ENCODE measurements at regions not wholly inside any gene's neighbourhood (a gene's known extent, or its start where the extent isn't known, plus 50 kb on each side); places are given as distances from the start of the nearest gene placed in this dataset.

- Histone ChIP-seq H3K4me1 (replicated peaks in 1 of 2) (peaks cover 19 to 30% of the 10 kb centered on the region in 2 donors), H3K4me3 (no peak overlapping the region), H3K27ac (no peak overlapping the region)
- 0 to 38% (median 24%) methylated on average over 1 to 13 of the region's 14 CpGs for WGBS, 10 experiments
- peak; percentile 90 to 97 (median 94) for ATAC-seq (replicated peaks in 6 of 8)
- in situ Hi-C loops (cut with MboI; ENCODE audit: low pct_unique_long_range_greater_than_20kb in 2 of 9, low sequenced_read_pairs in 9 of 9, unreplicated experiment in 9 of 9) = loop anchor here in 1 of 9 experiments (25.0 kb wide), 1 partner anchor 1361 kb away; the partner anchor contains the start of gene MEIS2
These were observed 205.6 kb upstream of the DPH6 start for GRCh38 chr15:35751413-35752133.

GRCh38 chr15:35752134-35752466 lies 206.1 kb upstream of the DPH6 start:
- H3K4me3 ChIP-seq = no peak overlapping the region
- H3K27ac ChIP-seq = no peak overlapping the region
- no peak for ATAC-seq (replicated peaks in 6 of 8)
- 80 to 95% (median 94%) methylated on average over 2 to 3 of the region's 5 CpGs; no CpG with 5 or more reads in 6 of the 10 experiments for WGBS, 10 experiments
- H3K4me1 ChIP-seq (replicated peaks in 1 of 2) = peaks cover 19 to 30% of the 10 kb centered on the region in 2 donors
- in situ Hi-C loops (cut with MboI; ENCODE audit: low pct_unique_long_range_greater_than_20kb in 2 of 9, low sequenced_read_pairs in 9 of 9, unreplicated experiment in 9 of 9) = loop anchor here in 1 of 9 experiments (25.0 kb wide), 1 partner anchor 1360 kb away; the partner anchor contains the start of gene MEIS2

GRCh38 chr15:35753486-35753885 lies 207.5 kb upstream of the DPH6 start:
- WGBS, 10 experiments = 27 to 100% (median 85%) methylated on average over 1 to 3 of the region's 3 CpGs
- ATAC-seq (replicated peaks in 6 of 8) = peak in 2 of 8 experiments; percentile 37 to 47

DNA sequence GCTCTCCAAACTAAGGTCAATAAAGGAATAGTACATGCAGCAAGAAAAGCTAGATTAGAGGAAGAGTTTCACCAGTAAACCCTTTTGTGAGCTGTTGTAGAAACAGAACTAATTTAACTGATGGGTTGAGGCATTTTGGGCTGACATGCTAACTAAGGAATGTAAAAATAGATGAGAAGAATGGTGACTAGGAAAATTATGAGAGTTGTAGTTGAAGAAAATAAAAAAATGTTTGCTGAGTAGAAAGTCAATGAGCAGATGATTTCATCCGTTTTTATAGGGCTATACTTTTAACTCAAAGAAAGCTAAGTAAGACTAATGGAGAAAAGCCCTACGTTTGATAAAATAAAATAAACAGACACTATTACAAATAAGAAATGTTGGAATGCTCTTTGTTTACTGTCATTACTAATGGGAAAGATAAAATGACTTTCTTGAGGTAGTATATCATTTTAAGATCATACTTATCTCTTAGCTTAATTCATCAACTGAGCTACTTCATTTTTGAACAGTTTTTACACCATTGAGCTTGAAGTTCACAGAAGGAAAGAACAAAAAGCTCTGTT lies 209.4 kb upstream of the DPH6 start:
- in situ Hi-C loops (cut with MboI; ENCODE audit: low pct_unique_long_range_greater_than_20kb in 2 of 9, low sequenced_read_pairs in 9 of 9, unreplicated experiment in 9 of 9) = loop anchor here in 1 of 9 experiments (25.0 kb wide), 1 partner anchor 1357 kb away; the partner anchor contains the start of gene MEIS2
- ATAC-seq (replicated peaks in 6 of 8) = no peak
- Histone ChIP-seq H3K4me3 (no peak overlapping the region), H3K4me1 (replicated peaks in 1 of 2) (peaks cover 19 to 33% of the 10 kb centered on the region in 2 donors), H3K27ac (no peak overlapping the region)
- WGBS, 10 experiments = 23 to 100% (median 61%) methylated on average over 1 to 2 of the region's 2 CpGs

More at GRCh38 chr15:35753486-35753885, 207.5 kb upstream of the DPH6 start:
- no peak overlapping the region for H3K27ac ChIP-seq
- H3K4me3 ChIP-seq = no peak overlapping the region
- H3K4me1 ChIP-seq (replicated peaks in 1 of 2) = peaks cover 19 to 33% of the 10 kb centered on the region in 2 donors
- in situ Hi-C loops (cut with MboI; ENCODE audit: low pct_unique_long_range_greater_than_20kb in 2 of 9, low sequenced_read_pairs in 9 of 9, unreplicated experiment in 9 of 9) = loop anchor here in 1 of 9 experiments (25.0 kb wide), 1 partner anchor 1359 kb away; the partner anchor contains the start of gene MEIS2

GRCh38 chr15:35756623-35757022 lies 210.7 kb upstream of the DPH6 start:
- Histone ChIP-seq H3K4me1 (replicated peaks in 1 of 2) (peaks cover 16 to 22% of the 10 kb centered on the region in 2 donors), H3K27ac (no peak overlapping the region), H3K4me3 (no peak overlapping the region)
- ATAC-seq (replicated peaks in 6 of 8) = no peak
- 40 to 100% (median 88%) methylated on average over 2 to 3 of the region's 3 CpGs for WGBS, 10 experiments
- in situ Hi-C loops (cut with MboI; ENCODE audit: low pct_unique_long_range_greater_than_20kb in 2 of 9, low sequenced_read_pairs in 9 of 9, unreplicated experiment in 9 of 9) = loop anchor here in 1 of 9 experiments (25.0 kb wide), 1 partner anchor 1356 kb away; the partner anchor contains the start of gene MEIS2

- WGBS, 10 experiments = 48 to 100% (median 83%) methylated on average over 2 of the region's 2 CpGs; no CpG with 5 or more reads in 5 of the 10 experiments
- no peak overlapping the region for H3K4me3 ChIP-seq
- no peak for ATAC-seq (replicated peaks in 6 of 8)
- peaks cover 11 to 18% of the 10 kb centered on the region in 2 donors for H3K4me1 ChIP-seq (replicated peaks in 1 of 2)
- H3K27ac ChIP-seq = no peak overlapping the region
- in situ Hi-C loops (cut with MboI; ENCODE audit: low pct_unique_long_range_greater_than_20kb in 2 of 9, low sequenced_read_pairs in 9 of 9, unreplicated experiment in 9 of 9) = loop anchor here in 1 of 9 experiments (25.0 kb wide), 1 partner anchor 1355 kb away; the partner anchor contains the start of gene MEIS2
These were observed 211.4 kb upstream of the DPH6 start for GRCh38 chr15:35757361-35757760.

DNA sequence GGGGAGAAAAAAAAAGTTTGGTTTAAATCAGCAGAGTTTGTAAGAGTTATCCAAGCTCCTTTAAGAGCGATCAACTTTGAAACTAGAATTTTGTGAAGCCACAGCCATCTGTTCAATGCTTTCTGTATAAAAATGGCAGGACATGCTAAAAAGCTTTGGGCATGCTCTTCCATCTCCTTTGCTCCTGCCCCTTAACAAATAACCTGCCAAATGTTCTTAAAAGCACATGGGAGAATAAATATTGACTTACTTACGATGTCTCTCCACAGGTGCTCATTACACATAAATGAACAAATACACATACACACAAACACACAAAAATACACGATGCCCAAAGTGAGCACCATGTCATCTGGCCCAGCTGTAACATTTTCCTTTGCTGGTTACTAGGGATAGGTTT lies 211.8 kb upstream of the DPH6 start:
- in situ Hi-C loops (cut with MboI; ENCODE audit: low pct_unique_long_range_greater_than_20kb in 2 of 9, low sequenced_read_pairs in 9 of 9, unreplicated experiment in 9 of 9) = loop anchor here in 1 of 9 experiments (25.0 kb wide), 1 partner anchor 1355 kb away; the partner anchor contains the start of gene MEIS2

DNA sequence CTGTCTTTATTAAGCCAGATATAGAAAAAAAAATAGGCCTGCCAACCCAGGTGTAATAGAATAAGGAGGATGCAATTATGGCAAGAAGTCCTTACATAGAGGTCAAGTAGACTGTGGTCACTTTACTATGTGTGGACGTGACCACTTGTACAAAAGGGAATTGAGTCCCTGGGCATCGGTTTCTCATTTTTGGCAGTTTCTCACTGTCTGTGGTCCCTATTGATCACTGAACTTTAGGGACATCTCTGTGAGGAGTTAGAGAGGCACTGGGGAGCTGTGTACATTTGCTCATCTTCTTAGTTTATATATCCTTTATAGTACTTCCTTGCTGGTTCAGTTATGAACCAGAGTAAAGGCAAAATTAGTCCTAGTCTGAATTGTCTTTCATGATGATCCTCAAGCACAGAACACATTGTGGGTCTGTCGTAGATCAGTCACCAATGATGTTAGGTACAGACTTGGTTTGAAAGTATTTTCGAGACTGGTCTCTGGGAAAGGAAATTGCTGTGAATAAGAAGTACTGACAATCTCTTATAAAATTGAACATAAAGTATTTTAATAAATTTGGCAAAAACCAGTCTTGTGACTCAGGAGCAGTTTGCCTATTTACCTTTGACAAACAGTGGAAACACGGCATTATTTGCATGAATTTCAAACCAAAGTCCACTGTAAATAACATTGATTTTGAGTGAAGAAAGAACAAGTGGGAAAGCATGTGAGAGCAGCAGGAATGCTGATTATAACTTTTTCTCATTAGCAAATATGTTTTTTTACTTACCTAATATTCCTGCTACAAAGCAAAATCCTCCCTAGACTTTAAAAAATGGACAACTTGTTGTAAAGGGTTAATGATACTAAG lies 218.9 kb upstream of the DPH6 start:
- H3K4me1 ChIP-seq (replicated peaks in 1 of 2) = peaks cover 0 to 3% of the 10 kb centered on the region in 2 donors
- no peak for ATAC-seq (replicated peaks in 6 of 8)
- in situ Hi-C loops (cut with MboI; ENCODE audit: low pct_unique_long_range_greater_than_20kb in 2 of 9, low sequenced_read_pairs in 9 of 9, unreplicated experiment in 9 of 9) = loop anchor here in 1 of 9 experiments (25.0 kb wide), 1 partner anchor 1347 kb away; the partner anchor contains the start of gene MEIS2
- 83 to 100% (median 96%) methylated on average over 2 to 5 of the region's 5 CpGs for WGBS, 10 experiments
- no peak overlapping the region for H3K4me3 ChIP-seq
- H3K27ac ChIP-seq = no peak overlapping the region

More for the DNA sequence above, 211.8 kb upstream of the DPH6 start:
- Histone ChIP-seq H3K27ac (no peak overlapping the region), H3K4me3 (no peak overlapping the region), H3K4me1 (replicated peaks in 1 of 2) (peaks cover 8 to 14% of the 10 kb centered on the region in 2 donors)
- peak in 1 of 8 experiments; percentile 49 for ATAC-seq (replicated peaks in 6 of 8)
- WGBS, 10 experiments = 33 to 100% (median 82%) methylated on average over 1 to 3 of the region's 3 CpGs; no CpG with 5 or more reads in 2 of the 10 experiments

DNA sequence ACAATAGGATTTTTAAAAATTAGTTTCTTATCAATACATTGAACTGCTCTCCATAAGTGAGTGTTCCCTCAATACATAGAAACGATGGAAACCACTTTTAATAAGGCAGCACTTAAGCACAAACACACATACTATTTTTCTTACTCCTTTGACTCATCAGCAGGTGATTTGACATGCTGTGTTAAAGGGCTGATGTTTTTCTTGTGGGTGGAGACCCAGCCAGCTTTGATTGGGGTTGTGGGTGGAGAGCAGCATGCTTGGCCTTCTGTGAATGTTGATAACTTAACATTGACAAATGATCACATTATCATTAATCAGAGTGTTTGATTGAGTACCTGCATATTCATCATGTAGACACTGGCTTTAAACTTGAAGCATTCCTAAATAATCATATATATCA lies 223.0 kb upstream of the DPH6 start:
- WGBS, 10 experiments = 40 to 100% (median 70%) methylated on average over 1 of the region's 1 CpG; no CpG with 5 or more reads in 1 of the 10 experiments
- no peak overlapping the region for H3K4me3 ChIP-seq
- H3K27ac ChIP-seq = no peak overlapping the region
- in situ Hi-C loops (cut with MboI; ENCODE audit: low pct_unique_long_range_greater_than_20kb in 2 of 9, low sequenced_read_pairs in 9 of 9, unreplicated experiment in 9 of 9) = loop anchor here in 1 of 9 experiments (25.0 kb wide), 1 partner anchor 1343 kb away; the partner anchor contains the start of gene MEIS2
- peaks cover 0 to 3% of the 10 kb centered on the region in 2 donors for H3K4me1 ChIP-seq (replicated peaks in 1 of 2)
- peak in 3 of 8 experiments; percentile 41 to 74 (median 54) for ATAC-seq (replicated peaks in 6 of 8)

DNA sequence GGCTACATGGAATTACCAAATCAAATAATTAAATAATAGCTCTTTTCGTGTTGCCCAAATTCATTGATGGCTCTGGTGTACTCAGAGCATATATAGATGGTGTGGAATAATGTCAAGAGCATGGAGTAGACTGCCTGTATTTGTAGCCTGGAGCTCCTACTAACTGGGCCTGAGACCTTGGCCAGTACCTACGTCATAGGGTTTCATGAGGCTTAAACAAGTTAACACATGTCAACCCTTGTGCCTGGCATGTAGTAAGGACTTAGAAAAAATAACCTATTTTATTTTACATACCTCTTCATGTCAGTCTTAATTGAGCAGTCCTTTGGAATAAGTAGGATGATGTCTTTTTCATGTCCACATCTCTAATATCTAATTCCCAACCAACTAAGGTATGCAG lies 223.7 kb upstream of the DPH6 start:
- in situ Hi-C loops (cut with MboI; ENCODE audit: low pct_unique_long_range_greater_than_20kb in 2 of 9, low sequenced_read_pairs in 9 of 9, unreplicated experiment in 9 of 9) = loop anchor here in 1 of 9 experiments (25.0 kb wide), 1 partner anchor 1343 kb away; the partner anchor contains the start of gene MEIS2
- WGBS, 10 experiments = 43 to 100% (median 70%) methylated on average over 1 to 2 of the region's 2 CpGs; no CpG with 5 or more reads in 1 of the 10 experiments
- peaks cover 0 to 3% of the 10 kb centered on the region in 2 donors for H3K4me1 ChIP-seq (replicated peaks in 1 of 2)
- no peak for ATAC-seq (replicated peaks in 6 of 8)
- H3K4me3 ChIP-seq = no peak overlapping the region
- H3K27ac ChIP-seq = no peak overlapping the region

- ATAC-seq (replicated peaks in 6 of 8) = peak in 1 of 8 experiments; percentile 55
- H3K27ac ChIP-seq = no peak overlapping the region
- H3K4me3 ChIP-seq = no peak overlapping the region
- 43 to 100% (median 83%) methylated on average over 1 to 3 of the region's 5 CpGs; no CpG with 5 or more reads in 1 of the 10 experiments for WGBS, 10 experiments
- in situ Hi-C loops (cut with MboI; ENCODE audit: low pct_unique_long_range_greater_than_20kb in 2 of 9, low sequenced_read_pairs in 9 of 9, unreplicated experiment in 9 of 9) = loop anchor here in 1 of 9 experiments (25.0 kb wide), 1 partner anchor 1340 kb away; the partner anchor contains the start of gene MEIS2
- H3K4me1 ChIP-seq (replicated peaks in 1 of 2) = peaks cover 0 to 17% of the 10 kb centered on the region in 2 donors
These were observed 225.9 kb upstream of the DPH6 start for GRCh38 chr15:35771746-35772442.
